ENCODE measurements at regions not wholly inside any gene's neighbourhood (a gene's known extent, or its start where the extent isn't known, plus 50 kb on each side); places are given as distances from the start of the nearest gene placed in this dataset.

- 0 out of 2 replicates have a peak, but pooled peaks have one; percentile 13 for TF ChIP-seq TEAD4 (IDR thresholded peaks at IDR 0.05)
- TF ChIP-seq TCF12 (IDR thresholded peaks at IDR 0.05; ENCODE audit: low read depth): no peak
These were observed 142.6 kb upstream of the FHL2 start for GRCh38 chr2:105541189-105542050.

- no peak for TF ChIP-seq YY1 (IDR thresholded peaks at IDR 0.05; ENCODE audit: low read depth)
- no peak for TF ChIP-seq EP300 (IDR thresholded peaks at IDR 0.05; ENCODE audit: borderline replicate concordance)
- no peak for TF ChIP-seq MAX (IDR thresholded peaks at IDR 0.05)
- no peak for TF ChIP-seq CREB1 (IDR thresholded peaks at IDR 0.05; ENCODE audit: low read depth)
- no peak for TF ChIP-seq USF1 (IDR thresholded peaks at IDR 0.05)
- no peak for TF ChIP-seq RAD21 (IDR thresholded peaks at IDR 0.05; ENCODE audit: low read depth)
- no peak for TF ChIP-seq TAF1 (IDR thresholded peaks at IDR 0.05; ENCODE audit: low read depth)
- TF ChIP-seq TCF12 (IDR thresholded peaks at IDR 0.05; ENCODE audit: low read depth): no peak
- no peak for TF ChIP-seq TEAD4 (IDR thresholded peaks at IDR 0.05)
- no peak for TF ChIP-seq REST (IDR thresholded peaks at IDR 0.05; ENCODE audit: low read depth)
- no peak for TF ChIP-seq EGR1 (IDR thresholded peaks at IDR 0.05)
- TF ChIP-seq FOXM1 (IDR thresholded peaks at IDR 0.05; ENCODE audit: borderline replicate concordance, low read depth): no peak
- no peak for TF ChIP-seq NFIC (IDR thresholded peaks at IDR 0.05)
These were observed 141.8 kb upstream of the FHL2 start for GRCh38 chr2:105540642-105541041.

GRCh38 chr2:105539331-105539730 lies 140.5 kb upstream of the FHL2 start:
- TF ChIP-seq NFIC (IDR thresholded peaks at IDR 0.05): no peak
- TF ChIP-seq FOXM1 (IDR thresholded peaks at IDR 0.05; ENCODE audit: borderline replicate concordance, low read depth): no peak
- TF ChIP-seq EP300 (IDR thresholded peaks at IDR 0.05; ENCODE audit: borderline replicate concordance): no peak
- no peak for TF ChIP-seq RAD21 (IDR thresholded peaks at IDR 0.05; ENCODE audit: low read depth)
- TF ChIP-seq ZBTB7A (IDR thresholded peaks at IDR 0.05; ENCODE audit: low read depth): no peak
- TF ChIP-seq CREB1 (IDR thresholded peaks at IDR 0.05; ENCODE audit: low read depth): no peak

GRCh38 chr2:105538840-105539239 lies 140.0 kb upstream of the FHL2 start:
- TF ChIP-seq ZBTB7A (IDR thresholded peaks at IDR 0.05; ENCODE audit: low read depth): no peak

GRCh38 chr2:105537920-105538319 lies 139.1 kb upstream of the FHL2 start:
- TF ChIP-seq YY1 (IDR thresholded peaks at IDR 0.05; ENCODE audit: low read depth) (no peak), TAF1 (IDR thresholded peaks at IDR 0.05; ENCODE audit: low read depth) (no peak), CEBPB (IDR thresholded peaks at IDR 0.05) (no peak), MAX (IDR thresholded peaks at IDR 0.05) (no peak), RAD21 (IDR thresholded peaks at IDR 0.05; ENCODE audit: low read depth) (no peak), EGR1 (IDR thresholded peaks at IDR 0.05) (no peak), EP300 (IDR thresholded peaks at IDR 0.05; ENCODE audit: borderline replicate concordance) (no peak), ZBTB7A (IDR thresholded peaks at IDR 0.05; ENCODE audit: low read depth) (no peak), FOXM1 (IDR thresholded peaks at IDR 0.05; ENCODE audit: borderline replicate concordance, low read depth) (no peak), NFIC (IDR thresholded peaks at IDR 0.05) (no peak), TEAD4 (IDR thresholded peaks at IDR 0.05) (no peak), USF1 (IDR thresholded peaks at IDR 0.05) (no peak), TCF12 (IDR thresholded peaks at IDR 0.05; ENCODE audit: low read depth) (no peak), CREB1 (IDR thresholded peaks at IDR 0.05; ENCODE audit: low read depth) (no peak), REST (IDR thresholded peaks at IDR 0.05; ENCODE audit: low read depth) (no peak)

- TF ChIP-seq REST (IDR thresholded peaks at IDR 0.05; ENCODE audit: low read depth): no peak
- no peak for TF ChIP-seq USF1 (IDR thresholded peaks at IDR 0.05)
- TF ChIP-seq TAF1 (IDR thresholded peaks at IDR 0.05; ENCODE audit: low read depth): no peak
- no peak for TF ChIP-seq YY1 (IDR thresholded peaks at IDR 0.05; ENCODE audit: low read depth)
- no peak for TF ChIP-seq EGR1 (IDR thresholded peaks at IDR 0.05)
- TF ChIP-seq TEAD4 (IDR thresholded peaks at IDR 0.05): no peak
- TF ChIP-seq CEBPB (IDR thresholded peaks at IDR 0.05): no peak
- no peak for TF ChIP-seq NFIC (IDR thresholded peaks at IDR 0.05)
- no peak for TF ChIP-seq CREB1 (IDR thresholded peaks at IDR 0.05; ENCODE audit: low read depth)
- TF ChIP-seq FOXM1 (IDR thresholded peaks at IDR 0.05; ENCODE audit: borderline replicate concordance, low read depth): no peak
- TF ChIP-seq RAD21 (IDR thresholded peaks at IDR 0.05; ENCODE audit: low read depth): no peak
- no peak for TF ChIP-seq TCF12 (IDR thresholded peaks at IDR 0.05; ENCODE audit: low read depth)
- no peak for TF ChIP-seq EP300 (IDR thresholded peaks at IDR 0.05; ENCODE audit: borderline replicate concordance)
- no peak for TF ChIP-seq MAX (IDR thresholded peaks at IDR 0.05)
- TF ChIP-seq ZBTB7A (IDR thresholded peaks at IDR 0.05; ENCODE audit: low read depth): no peak
These were observed 138.6 kb upstream of the FHL2 start for GRCh38 chr2:105537466-105537865.
